GM12878 (cell line): ENCODE measurements at regions not wholly inside any gene's neighbourhood (a gene's known extent, or its start where the extent isn't known, plus 50 kb on each side); places are given as distances from the start of the nearest gene placed in this dataset.

ENCODE experiments used
- ATAC-seq: fragments of 200-7000 bp; cut with Tn5 transposase; 3 replicates; pipeline ENCODE4 v1.9.1; 2020; ENCODE audit warnings: mild to moderate bottlenecking, moderate library complexity
- BruUV-seq: library from RNA; stranded (reverse); fragments of 400-500 nt; replicated peaks from 2 replicates; lab custom pipeline; 2021; lab: Mats Ljungman, UMichigan
- CTCF ChIA-PET: fragments of 300-600 bp; sonication (Branson Sonifier 250); formaldehyde crosslinking; extraction: SDS; loops from one replicate; lab custom pipeline; 2021; ENCODE audit warnings: inconsistent platforms; lab: Yijun Ruan, JAX
- POLR2A ChIA-PET: fragments of 350-600 bp; formaldehyde crosslinking; extraction: SDS; loops from one replicate; lab custom pipeline; 2021; ENCODE audit warnings: inconsistent platforms; lab: Charles Lee
- RAD21 ChIA-PET: fragments of 300-600 bp; sonication (Branson Sonifier 250); formaldehyde crosslinking; loops from one replicate; lab custom pipeline; 2023; ENCODE audit warnings: antibody characterized with exemption; ENCODE audit not compliant: unreplicated experiment; lab: Charles Lee
- SMC1A ChIA-PET: fragments of 300-600 bp; sonication (Branson Sonifier 250); formaldehyde crosslinking; loops from one replicate; lab custom pipeline; 2023; ENCODE audit not compliant: unreplicated experiment, uncharacterized antibody; lab: Charles Lee
- DNase-seq: peaks from one replicate; pipeline ENCODE4 v3.0.0-alpha.2; 2011; ENCODE audit warnings: low read depth, low spot score
- FAIRE-seq: peaks from 3 replicates; lab custom pipeline; 2011; peaks lifted over from hg19 to GRCh38; lab: Jason Lieb, UNC
- H2AFZ ChIP-seq: 2 replicates; pipeline ENCODE4 v1.6.0; 2011; ENCODE audit warnings: low read depth, low read length, control low read depth; ENCODE audit not compliant: control insufficient read depth
- H3K27ac ChIP-seq: 2 replicates; pipeline ENCODE4 v1.5.1; 2011; ENCODE audit warnings: control low read depth; ENCODE audit not compliant: control insufficient read depth, insufficient read depth
- H3K27me3 ChIP-seq, 2 experiments: replicated peaks in 1 of 2; 2 replicates each; pipeline versions ENCODE4 v1.6.0 to v1.6.1; 2011; ENCODE audit warnings: low read length in 1 of 2; ENCODE audit not compliant: control insufficient read depth in 2 of 2, insufficient read depth in 2 of 2
- H3K36me3 ChIP-seq, 2 experiments: 2 replicates each; pipeline ENCODE4 v1.5.1; 2011; ENCODE audit warnings: low read length in 1 of 2; ENCODE audit not compliant: control insufficient read depth in 2 of 2, insufficient read depth in 2 of 2
- H3K4me1 ChIP-seq: 2 replicates; pipeline ENCODE4 v1.6.1; 2011; ENCODE audit warnings: mild to moderate bottlenecking, low read length, moderate library complexity, mixed read lengths; ENCODE audit not compliant: control insufficient read depth, insufficient read depth
- H3K4me2 ChIP-seq: 2 replicates; pipeline ENCODE4 v1.6.0; 2011; ENCODE audit warnings: control low read depth; ENCODE audit not compliant: control insufficient read depth, insufficient read depth
- H3K4me3 ChIP-seq: fragments of 200-600 bp; sonication (generic); 2 replicates; pipeline ENCODE4 v1.5.1; 2016
- H3K79me2 ChIP-seq: 2 replicates; pipeline ENCODE4 v1.6.0; 2011; ENCODE audit warnings: low read length; ENCODE audit not compliant: control insufficient read depth, insufficient read depth
- H3K9ac ChIP-seq: 2 replicates; pipeline ENCODE4 v1.8.0; 2011; ENCODE audit warnings: low read length, control low read depth, mixed read lengths; ENCODE audit not compliant: control insufficient read depth, insufficient read depth
- H3K9me3 ChIP-seq: replicated peaks from 3 replicates; pipeline ENCODE4 v1.5.1; 2011; ENCODE audit warnings: mild to moderate bottlenecking, low read length; ENCODE audit not compliant: control insufficient read depth, insufficient read depth
- H4K20me1 ChIP-seq: 2 replicates; pipeline ENCODE4 v1.6.0; 2011; ENCODE audit not compliant: control insufficient read depth, insufficient read depth
- BHLHE40 ChIP-seq, 2 experiments: fragments of 450-650 bp in 1 of 2; IDR thresholded peaks; 2 replicates each; pipeline ENCODE4 v1.6.1; 2011 to 2017; ENCODE audit warnings: low read depth in 2 of 2, borderline replicate concordance in 1 of 2, improper control_type of control experiment in 1 of 2, low read length in 1 of 2, mild to moderate bottlenecking in 1 of 2
- BRCA1 ChIP-seq: IDR thresholded peaks from 2 replicates; pipeline ENCODE4 v1.6.1; 2011; ENCODE audit warnings: low read depth, low read length, improper control_type of control experiment
- CHD1 ChIP-seq: IDR thresholded peaks from 2 replicates; pipeline ENCODE4 v1.6.1; 2012; ENCODE audit warnings: low read depth, low read length, improper control_type of control experiment
- GATAD2B ChIP-seq: fragments of 450-650 bp; conservative IDR thresholded peaks from 2 replicates; pipeline ENCODE4 v1.6.1; 2017; ENCODE audit warnings: low read depth, mild to moderate bottlenecking, moderate library complexity
- HCFC1 ChIP-seq: fragments of 150-350 bp; IDR thresholded peaks from 2 replicates; pipeline ENCODE4 v1.6.1; 2014; ENCODE audit warnings: low read length
- KAT2A ChIP-seq: conservative IDR thresholded peaks from 2 replicates; pipeline ENCODE4 v1.6.1; 2011; ENCODE audit warnings: low read depth, low read length; ENCODE audit not compliant: control insufficient read depth
- LARP7 ChIP-seq: fragments of 450-650 bp; IDR thresholded peaks from 2 replicates; pipeline ENCODE4 v1.6.1; 2017; ENCODE audit warnings: mild to moderate bottlenecking
- MEF2B ChIP-seq: fragments of 450-650 bp; IDR thresholded peaks from 2 replicates; pipeline ENCODE4 v1.6.1; 2018; ENCODE audit warnings: mild to moderate bottlenecking, moderate library complexity; ENCODE audit not compliant: partially characterized antibody, poor library complexity, severe bottlenecking
- MTA3 ChIP-seq: IDR thresholded peaks from 2 replicates; pipeline ENCODE4 v1.6.1; 2012; ENCODE audit warnings: low read length, inconsistent platforms, borderline replicate concordance
- MYB ChIP-seq: fragments of 150-350 bp; IDR thresholded peaks from 2 replicates; pipeline ENCODE4 v1.6.1; 2014; ENCODE audit warnings: mild to moderate bottlenecking, low read depth, low read length, borderline replicate concordance
- NFXL1 ChIP-seq: fragments of 450-650 bp; IDR thresholded peaks from 2 replicates; pipeline ENCODE4 v1.6.1; 2017; ENCODE audit warnings: antibody characterized with exemption, mild to moderate bottlenecking, borderline replicate concordance
- RAD21 ChIP-seq: IDR thresholded peaks from 2 replicates; pipeline ENCODE4 v1.6.1; 2011; ENCODE audit warnings: mild to moderate bottlenecking, low read depth, low read length, moderate library complexity; ENCODE audit not compliant: insufficient read depth
- SREBF2 ChIP-seq: IDR thresholded peaks from 2 replicates; pipeline ENCODE4 v1.6.1; 2012; ENCODE audit warnings: mild to moderate bottlenecking, low read length
- SRF ChIP-seq, 2 experiments: IDR thresholded peaks; 2 replicates each; pipeline ENCODE4 v1.6.1; 2011; ENCODE audit warnings: low read depth in 2 of 2, low read length in 2 of 2, mild to moderate bottlenecking in 1 of 2, moderate library complexity in 1 of 2
- STAT3 ChIP-seq: IDR thresholded peaks from 2 replicates; pipeline ENCODE4 v1.6.1; 2011; ENCODE audit warnings: low read depth, low read length, improper control_type of control experiment
- ZNF207 ChIP-seq: fragments of 450-650 bp; IDR thresholded peaks from 2 replicates; pipeline ENCODE4 v1.6.1; 2014; ENCODE audit warnings: antibody characterized with exemption, mild to moderate bottlenecking, borderline replicate concordance
- ZNF24 ChIP-seq: fragments of 450-650 bp; IDR thresholded peaks from 2 replicates; pipeline ENCODE4 v1.6.1; 2017; ENCODE audit warnings: antibody characterized with exemption, mild to moderate bottlenecking
- ZNF384 ChIP-seq: IDR thresholded peaks from 2 replicates; pipeline ENCODE4 v1.6.1; 2012; ENCODE audit warnings: low read depth, mild to moderate bottlenecking, low read length, improper control_type of control experiment, borderline replicate concordance
- WGBS: methylation state at CpG from one replicate; pipeline ENCODE4 v1.1.6; 2016; ENCODE audit warnings: low lambda C conversion rate; ENCODE audit not compliant: insufficient replicate concordance, insufficient coverage; ENCODE audit errors: missing lambda C conversion rate; 5-methylcytosine and 5-hydroxymethylcytosine counted together
- in situ Hi-C: fragments of 300-500 bp; cut with MboI; formaldehyde crosslinking; loops from 9 replicates; pipeline ENCODE4 v1.14.3; 2018; ENCODE audit warnings: mixed read lengths
- intact Hi-C: fragments of 100-400 bp; cut with micrococcal nuclease; formaldehyde crosslinking; loops from one replicate; pipeline ENCODE4 v1.14.2; 2022; ENCODE audit not compliant: unreplicated experiment
- TF ChIP-seq, protein P1 (sequence below): fragments of 450-650 bp; formaldehyde crosslinking; IDR thresholded peaks from 2 replicates; pipeline ENCODE4 v1.5.0; 2022; ENCODE audit warnings: mild to moderate bottlenecking, missing genetic modification characterization
- TF ChIP-seq, protein P2 (sequence below): fragments of 450-650 bp; IDR thresholded peaks from 2 replicates; pipeline ENCODE4 v1.6.1; 2017; ENCODE audit warnings: antibody characterized with exemption, mild to moderate bottlenecking, moderate library complexity

DNA sequence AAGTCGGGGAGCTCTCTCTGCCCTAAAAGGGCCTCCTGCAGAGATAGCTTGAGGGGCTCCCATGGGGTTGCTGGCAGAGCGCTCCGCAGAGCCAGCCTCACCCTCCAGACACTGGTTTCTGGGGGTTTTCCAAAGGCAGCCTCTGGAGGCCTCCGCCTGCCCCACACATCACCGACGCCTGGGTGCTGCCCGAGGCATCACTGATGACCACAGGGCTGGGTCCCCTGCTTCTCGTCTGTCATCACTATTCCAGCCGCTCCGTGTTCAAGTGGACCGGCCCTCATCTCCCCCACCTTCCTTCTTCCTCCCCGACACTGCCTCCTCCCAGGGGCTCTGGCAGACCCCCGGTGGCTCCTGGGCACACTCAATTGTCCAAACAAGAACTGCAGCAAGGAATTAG, 64.1 kb upstream of the IRX4 start:
- WGBS = 38% methylated on average over 13 of the region's 13 CpGs
- no peak for FAIRE-seq

DNA sequence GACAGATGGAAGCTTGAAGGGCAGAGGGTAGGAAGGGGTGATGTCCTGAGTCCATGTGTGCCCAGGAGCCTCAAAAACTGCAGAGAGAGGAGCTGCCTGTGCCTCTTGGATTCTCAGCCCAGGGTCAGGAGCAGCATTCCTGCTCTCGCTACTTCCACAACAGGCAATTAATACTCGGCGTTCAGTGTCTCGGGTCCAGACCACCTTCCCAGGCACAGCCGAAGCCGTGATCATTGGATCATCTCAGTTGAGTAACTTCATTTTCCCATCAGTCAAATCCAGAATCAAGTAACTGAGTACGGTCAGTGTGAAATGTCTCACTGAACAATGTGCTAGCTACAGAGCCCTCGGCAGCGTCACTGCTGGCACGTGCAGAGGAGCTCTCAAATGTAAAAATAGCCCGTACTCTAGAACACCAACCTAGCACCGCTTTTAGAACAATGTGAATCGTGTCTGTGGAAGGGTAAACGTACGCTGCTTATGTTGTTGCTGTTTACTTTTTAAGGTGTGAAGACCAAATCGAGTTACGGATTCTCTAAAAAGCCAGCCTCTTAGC, 63.5 kb upstream of the IRX4 start:
- FAIRE-seq = no peak
- 40% methylated on average over 17 of the region's 17 CpGs for WGBS
- no peak for ATAC-seq
- ChIA-PET SMC1A (no interaction called here), POLR2A (no interaction called here), CTCF (no interaction called here), RAD21 (no interaction called here)
- no peaks in the 10 kb centered on the region for H4K20me1 ChIP-seq
- no peaks in the 10 kb centered on the region; a peak in 2 of 4 replicates for H3K27me3 ChIP-seq
- no peak for DNase-seq
- no peaks in the 10 kb centered on the region for H3K9me3 ChIP-seq
- in situ Hi-C loops = no loop called here
- H3K9ac ChIP-seq = no peak overlapping the region
- H2AFZ ChIP-seq = no peak overlapping the region
- H3K4me2 ChIP-seq = no peak overlapping the region
- H3K27ac ChIP-seq = no peak overlapping the region
- H3K4me3 ChIP-seq = no peak overlapping the region
- no peaks in the 10 kb centered on the region for H3K79me2 ChIP-seq
- H3K36me3 ChIP-seq = no peaks in the 10 kb centered on the region
- no TSS peak for BruUV-seq
- intact Hi-C loops = no loop called here
- H3K4me1 ChIP-seq = no peaks in the 10 kb centered on the region
- TF ChIP-seq CHD1 = no peak
- no peak for TF ChIP-seq BRCA1
- TF ChIP-seq BHLHE40 (IDR thresholded peaks at IDR 0.05; ENCODE audit: borderline replicate concordance in 1 of 2, low read depth in 2 of 2, low read length in 1 of 2) = no peak
- no peak for TF ChIP-seq SREBF2
- TF ChIP-seq MTA3 = no peak
- TF ChIP-seq, protein P1, sequence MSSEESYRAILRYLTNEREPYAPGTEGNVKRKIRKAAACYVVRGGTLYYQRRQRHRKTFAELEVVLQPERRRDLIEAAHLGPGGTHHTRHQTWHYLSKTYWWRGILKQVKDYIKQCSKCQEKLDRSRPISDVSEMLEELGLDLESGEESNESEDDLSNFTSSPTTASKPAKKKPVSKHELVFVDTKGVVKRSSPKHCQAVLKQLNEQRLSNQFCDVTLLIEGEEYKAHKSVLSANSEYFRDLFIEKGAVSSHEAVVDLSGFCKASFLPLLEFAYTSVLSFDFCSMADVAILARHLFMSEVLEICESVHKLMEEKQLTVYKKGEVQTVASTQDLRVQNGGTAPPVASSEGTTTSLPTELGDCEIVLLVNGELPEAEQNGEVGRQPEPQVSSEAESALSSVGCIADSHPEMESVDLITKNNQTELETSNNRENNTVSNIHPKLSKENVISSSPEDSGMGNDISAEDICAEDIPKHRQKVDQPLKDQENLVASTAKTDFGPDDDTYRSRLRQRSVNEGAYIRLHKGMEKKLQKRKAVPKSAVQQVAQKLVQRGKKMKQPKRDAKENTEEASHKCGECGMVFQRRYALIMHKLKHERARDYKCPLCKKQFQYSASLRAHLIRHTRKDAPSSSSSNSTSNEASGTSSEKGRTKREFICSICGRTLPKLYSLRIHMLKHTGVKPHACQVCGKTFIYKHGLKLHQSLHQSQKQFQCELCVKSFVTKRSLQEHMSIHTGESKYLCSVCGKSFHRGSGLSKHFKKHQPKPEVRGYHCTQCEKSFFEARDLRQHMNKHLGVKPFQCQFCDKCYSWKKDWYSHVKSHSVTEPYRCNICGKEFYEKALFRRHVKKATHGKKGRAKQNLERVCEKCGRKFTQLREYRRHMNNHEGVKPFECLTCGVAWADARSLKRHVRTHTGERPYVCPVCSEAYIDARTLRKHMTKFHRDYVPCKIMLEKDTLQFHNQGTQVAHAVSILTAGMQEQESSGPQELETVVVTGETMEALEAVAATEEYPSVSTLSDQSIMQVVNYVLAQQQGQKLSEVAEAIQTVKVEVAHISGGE (CRISPR knock-in tag) = no peak
- TF ChIP-seq, protein P2, sequence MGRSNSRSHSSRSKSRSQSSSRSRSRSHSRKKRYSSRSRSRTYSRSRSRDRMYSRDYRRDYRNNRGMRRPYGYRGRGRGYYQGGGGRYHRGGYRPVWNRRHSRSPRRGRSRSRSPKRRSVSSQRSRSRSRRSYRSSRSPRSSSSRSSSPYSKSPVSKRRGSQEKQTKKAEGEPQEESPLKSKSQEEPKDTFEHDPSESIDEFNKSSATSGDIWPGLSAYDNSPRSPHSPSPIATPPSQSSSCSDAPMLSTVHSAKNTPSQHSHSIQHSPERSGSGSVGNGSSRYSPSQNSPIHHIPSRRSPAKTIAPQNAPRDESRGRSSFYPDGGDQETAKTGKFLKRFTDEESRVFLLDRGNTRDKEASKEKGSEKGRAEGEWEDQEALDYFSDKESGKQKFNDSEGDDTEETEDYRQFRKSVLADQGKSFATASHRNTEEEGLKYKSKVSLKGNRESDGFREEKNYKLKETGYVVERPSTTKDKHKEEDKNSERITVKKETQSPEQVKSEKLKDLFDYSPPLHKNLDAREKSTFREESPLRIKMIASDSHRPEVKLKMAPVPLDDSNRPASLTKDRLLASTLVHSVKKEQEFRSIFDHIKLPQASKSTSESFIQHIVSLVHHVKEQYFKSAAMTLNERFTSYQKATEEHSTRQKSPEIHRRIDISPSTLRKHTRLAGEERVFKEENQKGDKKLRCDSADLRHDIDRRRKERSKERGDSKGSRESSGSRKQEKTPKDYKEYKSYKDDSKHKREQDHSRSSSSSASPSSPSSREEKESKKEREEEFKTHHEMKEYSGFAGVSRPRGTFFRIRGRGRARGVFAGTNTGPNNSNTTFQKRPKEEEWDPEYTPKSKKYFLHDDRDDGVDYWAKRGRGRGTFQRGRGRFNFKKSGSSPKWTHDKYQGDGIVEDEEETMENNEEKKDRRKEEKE = no peak

More for the DNA sequence above, 64.1 kb upstream of the IRX4 start:
- no peaks in the 10 kb centered on the region for H4K20me1 ChIP-seq
- H2AFZ ChIP-seq = no peak overlapping the region
- DNase-seq (no peak), ATAC-seq (no peak)
- H3K27me3 ChIP-seq = no peaks in the 10 kb centered on the region; a peak in 2 of 4 replicates
- no peaks in the 10 kb centered on the region for H3K79me2 ChIP-seq
- RAD21 ChIA-PET = no interaction called here
- no peak overlapping the region for H3K4me3 ChIP-seq
- H3K4me2 ChIP-seq = no peak overlapping the region
- H3K4me1 ChIP-seq = no peaks in the 10 kb centered on the region
- CTCF ChIA-PET = no interaction called here
- intact Hi-C loops (no loop called here), in situ Hi-C loops (no loop called here)
- H3K9me3 ChIP-seq = no peaks in the 10 kb centered on the region
- no peaks in the 10 kb centered on the region for H3K36me3 ChIP-seq
- POLR2A ChIA-PET = no interaction called here
- no TSS peak for BruUV-seq
- no peak overlapping the region for H3K27ac ChIP-seq
- H3K9ac ChIP-seq = no peak overlapping the region
- SMC1A ChIA-PET = no interaction called here
- TF ChIP-seq ZNF207 (no peak), HCFC1 (no peak), SRF (IDR thresholded peaks at IDR 0.05; ENCODE audit: low read depth in 2 of 2, low read length in 2 of 2) (no peak), ZNF384 (no peak), NFXL1 (no peak), KAT2A (no peak), MEF2B (no peak), ZNF24 (no peak), STAT3 (no peak), GATAD2B (no peak), RAD21 (no peak), MYB (no peak), LARP7 (no peak)
